Liver (tissue), 8 donors: ENCODE measurements at regions not wholly inside any gene's neighbourhood (a gene's known extent, or its start where the extent isn't known, plus 50 kb on each side); places are given as distances from the start of the nearest gene placed in this dataset.

Source experiments
- DNase-seq: peaks from one replicate; pipeline ENCODE4 v3.0.0-alpha.2; 2017; ENCODE audit warnings: low spot score
- H3K27ac ChIP-seq, 2 donors: one replicate each; pipeline ENCODE4 v1.7.0; 2013; ENCODE audit warnings: inconsistent platforms in 2 of 2, low read length in 2 of 2, control low read depth in 1 of 2, low read depth in 1 of 2, mild to moderate bottlenecking in 1 of 2
- H3K27me3 ChIP-seq, 4 donors: one replicate each; pipeline versions ENCODE4 v1.6.1 to v1.7.0; 2013; ENCODE audit warnings: low read length in 3 of 4, inconsistent platforms in 1 of 4, mild to moderate bottlenecking in 1 of 4, moderate library complexity in 1 of 4; ENCODE audit not compliant: control insufficient read depth in 4 of 4, insufficient read depth in 4 of 4
- H3K36me3 ChIP-seq, 4 donors: one replicate each; pipeline versions ENCODE4 v1.6.1 to v1.7.0; 2013; ENCODE audit warnings: low read length in 3 of 4, mild to moderate bottlenecking in 3 of 4, low read depth in 1 of 4, moderate library complexity in 1 of 4; ENCODE audit not compliant: control insufficient read depth in 4 of 4, insufficient read depth in 3 of 4
- H3K4me1 ChIP-seq, 4 donors: one replicate each; pipeline versions ENCODE4 v1.6.1 to v1.7.0; 2013; ENCODE audit warnings: low read length in 3 of 4, mild to moderate bottlenecking in 3 of 4, moderate library complexity in 1 of 4; ENCODE audit not compliant: control insufficient read depth in 4 of 4, insufficient read depth in 4 of 4
- H3K4me3 ChIP-seq, 3 donors: one replicate each; pipeline versions ENCODE4 v1.6.1 to v1.7.0; 2013; ENCODE audit warnings: low read length in 3 of 3, control low read depth in 1 of 3, low read depth in 1 of 3, mild to moderate bottlenecking in 1 of 3
- H3K9ac ChIP-seq, 2 donors: one replicate each; pipeline ENCODE4 v1.7.0; 2013; ENCODE audit warnings: low read length in 2 of 2, mild to moderate bottlenecking in 2 of 2, moderate library complexity in 2 of 2, control low read depth in 1 of 2, low read depth in 1 of 2
- H3K9me3 ChIP-seq, 4 donors: one replicate each; pipeline versions ENCODE4 v1.6.1 to v1.7.0; 2013; ENCODE audit warnings: low read length in 3 of 4; ENCODE audit not compliant: control insufficient read depth in 4 of 4
- EGR1 ChIP-seq, 2 donors: IDR thresholded peaks; 2 replicates each; pipeline ENCODE4 v1.6.1; 2016 to 2018; ENCODE audit warnings: antibody characterized with exemption in 2 of 2, low read depth in 2 of 2
- FOXA1 ChIP-seq: IDR thresholded peaks from 2 replicates; pipeline ENCODE4 v1.6.1; 2016; ENCODE audit warnings: antibody characterized with exemption
- FOXA2 ChIP-seq: IDR thresholded peaks from 2 replicates; pipeline ENCODE4 v1.6.1; 2016; ENCODE audit warnings: antibody characterized with exemption
- GABPA ChIP-seq, 2 donors: IDR thresholded peaks in 1 of 2; conservative IDR thresholded peaks in 1 of 2; 2 replicates each; pipeline ENCODE4 v1.6.1; 2016; ENCODE audit warnings: antibody characterized with exemption in 2 of 2, mild to moderate bottlenecking in 1 of 2, moderate library complexity in 1 of 2
- HNF4G ChIP-seq: IDR thresholded peaks from 2 replicates; pipeline ENCODE4 v1.6.1; 2016; ENCODE audit warnings: antibody characterized with exemption
- YY1 ChIP-seq: IDR thresholded peaks from 2 replicates; pipeline ENCODE4 v1.6.1; 2016; ENCODE audit warnings: antibody characterized with exemption, mild to moderate bottlenecking
- WGBS: extraction: QIAGEN DNeasy Blood & Tissue Kit; methylation state at CpG from one replicate; pipeline ENCODE4 v1.1.7; 2013; 5-methylcytosine and 5-hydroxymethylcytosine counted together
- TF ChIP-seq, protein P1 (sequence below): IDR thresholded peaks from 2 replicates; pipeline ENCODE4 v1.6.1; 2016; ENCODE audit warnings: antibody characterized with exemption
- TF ChIP-seq, protein P2 (sequence below): fragments of 150-350 bp; IDR thresholded peaks from 2 replicates; pipeline ENCODE4 v1.5.1; 2017; ENCODE audit warnings: improper control_type of control experiment, low read depth, low read length; ENCODE audit not compliant: missing input control
- TF ChIP-seq, protein P3 (sequence below): IDR thresholded peaks from 2 replicates; pipeline ENCODE4 v1.6.1; 2016; ENCODE audit warnings: antibody characterized with exemption, mild to moderate bottlenecking
- donor health status: healthy.
- donor health status: healthy.
- donor health status: healthy.
- donor health status: healthy.
- donor health status: healthy.

DNA sequence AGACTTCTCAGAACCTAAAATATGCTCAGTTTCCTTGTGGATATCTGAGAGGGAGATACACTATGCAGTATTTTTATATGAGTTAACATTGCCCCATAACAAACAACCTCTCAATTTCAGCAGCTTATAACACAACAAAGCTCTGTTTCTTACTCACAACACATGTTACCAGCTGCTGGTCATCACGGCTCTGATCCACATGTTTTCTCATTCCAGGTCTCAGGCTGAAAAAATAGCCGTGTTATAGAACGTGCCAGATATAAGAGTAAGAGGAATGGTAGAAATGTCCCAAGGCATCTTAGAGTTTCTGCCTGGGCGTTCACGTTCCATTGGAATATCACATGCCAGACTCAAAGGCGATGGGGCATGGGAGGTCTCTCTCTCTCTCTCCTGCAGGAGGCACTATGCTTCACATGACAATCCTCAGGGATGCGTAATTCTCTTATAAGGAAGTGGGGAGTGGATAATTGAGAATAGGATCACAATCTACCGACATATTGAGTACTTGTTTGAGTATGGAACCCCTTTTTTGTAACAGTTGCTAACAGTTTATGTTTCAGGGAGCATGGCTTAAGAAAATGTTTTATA is 246.6 kb downstream of the NHLRC3 start:
- no peak overlapping the region for H3K9ac ChIP-seq
- TF ChIP-seq YY1 = no peak
- TF ChIP-seq, protein P1, sequence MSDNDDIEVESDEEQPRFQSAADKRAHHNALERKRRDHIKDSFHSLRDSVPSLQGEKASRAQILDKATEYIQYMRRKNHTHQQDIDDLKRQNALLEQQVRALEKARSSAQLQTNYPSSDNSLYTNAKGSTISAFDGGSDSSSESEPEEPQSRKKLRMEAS = no peak
- TF ChIP-seq HNF4G = no peak
- no peak for TF ChIP-seq FOXA1
- no peak for TF ChIP-seq EGR1 (IDR thresholded peaks at IDR 0.05; ENCODE audit: low read depth in 2 of 2)
- TF ChIP-seq FOXA2 = no peak
- TF ChIP-seq, protein P2, sequence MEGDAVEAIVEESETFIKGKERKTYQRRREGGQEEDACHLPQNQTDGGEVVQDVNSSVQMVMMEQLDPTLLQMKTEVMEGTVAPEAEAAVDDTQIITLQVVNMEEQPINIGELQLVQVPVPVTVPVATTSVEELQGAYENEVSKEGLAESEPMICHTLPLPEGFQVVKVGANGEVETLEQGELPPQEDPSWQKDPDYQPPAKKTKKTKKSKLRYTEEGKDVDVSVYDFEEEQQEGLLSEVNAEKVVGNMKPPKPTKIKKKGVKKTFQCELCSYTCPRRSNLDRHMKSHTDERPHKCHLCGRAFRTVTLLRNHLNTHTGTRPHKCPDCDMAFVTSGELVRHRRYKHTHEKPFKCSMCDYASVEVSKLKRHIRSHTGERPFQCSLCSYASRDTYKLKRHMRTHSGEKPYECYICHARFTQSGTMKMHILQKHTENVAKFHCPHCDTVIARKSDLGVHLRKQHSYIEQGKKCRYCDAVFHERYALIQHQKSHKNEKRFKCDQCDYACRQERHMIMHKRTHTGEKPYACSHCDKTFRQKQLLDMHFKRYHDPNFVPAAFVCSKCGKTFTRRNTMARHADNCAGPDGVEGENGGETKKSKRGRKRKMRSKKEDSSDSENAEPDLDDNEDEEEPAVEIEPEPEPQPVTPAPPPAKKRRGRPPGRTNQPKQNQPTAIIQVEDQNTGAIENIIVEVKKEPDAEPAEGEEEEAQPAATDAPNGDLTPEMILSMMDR = no peak
- TF ChIP-seq, protein P3, sequence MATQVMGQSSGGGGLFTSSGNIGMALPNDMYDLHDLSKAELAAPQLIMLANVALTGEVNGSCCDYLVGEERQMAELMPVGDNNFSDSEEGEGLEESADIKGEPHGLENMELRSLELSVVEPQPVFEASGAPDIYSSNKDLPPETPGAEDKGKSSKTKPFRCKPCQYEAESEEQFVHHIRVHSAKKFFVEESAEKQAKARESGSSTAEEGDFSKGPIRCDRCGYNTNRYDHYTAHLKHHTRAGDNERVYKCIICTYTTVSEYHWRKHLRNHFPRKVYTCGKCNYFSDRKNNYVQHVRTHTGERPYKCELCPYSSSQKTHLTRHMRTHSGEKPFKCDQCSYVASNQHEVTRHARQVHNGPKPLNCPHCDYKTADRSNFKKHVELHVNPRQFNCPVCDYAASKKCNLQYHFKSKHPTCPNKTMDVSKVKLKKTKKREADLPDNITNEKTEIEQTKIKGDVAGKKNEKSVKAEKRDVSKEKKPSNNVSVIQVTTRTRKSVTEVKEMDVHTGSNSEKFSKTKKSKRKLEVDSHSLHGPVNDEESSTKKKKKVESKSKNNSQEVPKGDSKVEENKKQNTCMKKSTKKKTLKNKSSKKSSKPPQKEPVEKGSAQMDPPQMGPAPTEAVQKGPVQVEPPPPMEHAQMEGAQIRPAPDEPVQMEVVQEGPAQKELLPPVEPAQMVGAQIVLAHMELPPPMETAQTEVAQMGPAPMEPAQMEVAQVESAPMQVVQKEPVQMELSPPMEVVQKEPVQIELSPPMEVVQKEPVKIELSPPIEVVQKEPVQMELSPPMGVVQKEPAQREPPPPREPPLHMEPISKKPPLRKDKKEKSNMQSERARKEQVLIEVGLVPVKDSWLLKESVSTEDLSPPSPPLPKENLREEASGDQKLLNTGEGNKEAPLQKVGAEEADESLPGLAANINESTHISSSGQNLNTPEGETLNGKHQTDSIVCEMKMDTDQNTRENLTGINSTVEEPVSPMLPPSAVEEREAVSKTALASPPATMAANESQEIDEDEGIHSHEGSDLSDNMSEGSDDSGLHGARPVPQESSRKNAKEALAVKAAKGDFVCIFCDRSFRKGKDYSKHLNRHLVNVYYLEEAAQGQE = no peak
- TF ChIP-seq GABPA (IDR thresholded peaks at IDR 0.05 in 1 of 2, conservative IDR thresholded peaks at IDR 0.05 in 1 of 2) = no peak

More for the DNA sequence above, 246.6 kb downstream of the NHLRC3 start:
- Histone ChIP-seq H3K4me3 (peak overlapping the region in 1 of 3 donors; percentile 33), H3K4me1 (peaks cover 5 to 14% (median 7%) of the 10 kb centered on the region in 4 donors), H3K9me3 (peaks cover 2 to 7% (median 4%) of the 10 kb centered on the region in 4 donors), H3K27ac (no peak overlapping the region), H3K36me3 (no peaks in the 10 kb centered on the region), H3K27me3 (no peaks in the 10 kb centered on the region)
- WGBS = 93% methylated on average over 8 of the region's 8 CpGs
- no peak for DNase-seq
